Lower leg skin (tissue), 3 donors: ENCODE measurements at regions not wholly inside any gene's neighbourhood (a gene's known extent, or its start where the extent isn't known, plus 50 kb on each side); places are given as distances from the start of the nearest gene placed in this dataset.

Experiments used
- POLR2A ChIP-seq, 2 donors: fragments of 450-650 bp; IDR thresholded peaks; one replicate each; pipeline ENCODE4 v1.6.1; 2016 to 2017; ENCODE audit warnings: antibody characterized with exemption in 2 of 2, mild to moderate bottlenecking in 1 of 2, moderate library complexity in 1 of 2
- TF ChIP-seq, protein P1 (sequence below), 3 donors: fragments of 450-650 bp; IDR thresholded peaks; one replicate each; pipeline ENCODE4 v1.5.1; 2016; ENCODE audit warnings: antibody characterized with exemption in 3 of 3, mild to moderate bottlenecking in 3 of 3, moderate library complexity in 2 of 3

DNA sequence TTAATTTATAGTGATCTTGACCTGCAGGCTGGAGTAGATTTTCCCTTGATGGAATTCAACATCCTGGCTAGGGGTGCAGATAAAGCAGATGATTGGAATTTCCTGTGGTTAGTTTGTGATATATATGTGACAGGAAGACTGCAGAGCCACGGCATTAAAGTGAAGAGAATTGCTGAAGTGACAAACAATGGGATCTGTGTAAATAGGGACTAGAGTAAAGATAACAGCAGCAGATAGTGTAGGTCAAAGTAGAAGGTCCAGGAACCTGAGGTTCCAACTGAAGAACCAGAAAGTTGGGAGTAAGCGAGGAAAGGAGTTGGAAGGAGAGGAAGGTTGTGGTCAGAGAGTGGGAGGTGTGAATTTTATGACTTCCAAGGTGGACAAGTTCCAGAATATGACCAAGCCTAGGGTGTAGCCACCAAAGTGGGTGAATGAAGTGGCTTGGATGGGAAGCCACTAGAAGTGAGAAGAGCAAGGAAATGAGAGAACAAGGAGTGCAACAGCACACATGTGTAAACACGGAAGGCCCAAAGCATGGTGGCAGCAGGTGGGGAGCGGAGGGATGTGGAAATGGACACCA is 325.0 kb downstream of the RAB28 start:
- TF ChIP-seq, protein P1, sequence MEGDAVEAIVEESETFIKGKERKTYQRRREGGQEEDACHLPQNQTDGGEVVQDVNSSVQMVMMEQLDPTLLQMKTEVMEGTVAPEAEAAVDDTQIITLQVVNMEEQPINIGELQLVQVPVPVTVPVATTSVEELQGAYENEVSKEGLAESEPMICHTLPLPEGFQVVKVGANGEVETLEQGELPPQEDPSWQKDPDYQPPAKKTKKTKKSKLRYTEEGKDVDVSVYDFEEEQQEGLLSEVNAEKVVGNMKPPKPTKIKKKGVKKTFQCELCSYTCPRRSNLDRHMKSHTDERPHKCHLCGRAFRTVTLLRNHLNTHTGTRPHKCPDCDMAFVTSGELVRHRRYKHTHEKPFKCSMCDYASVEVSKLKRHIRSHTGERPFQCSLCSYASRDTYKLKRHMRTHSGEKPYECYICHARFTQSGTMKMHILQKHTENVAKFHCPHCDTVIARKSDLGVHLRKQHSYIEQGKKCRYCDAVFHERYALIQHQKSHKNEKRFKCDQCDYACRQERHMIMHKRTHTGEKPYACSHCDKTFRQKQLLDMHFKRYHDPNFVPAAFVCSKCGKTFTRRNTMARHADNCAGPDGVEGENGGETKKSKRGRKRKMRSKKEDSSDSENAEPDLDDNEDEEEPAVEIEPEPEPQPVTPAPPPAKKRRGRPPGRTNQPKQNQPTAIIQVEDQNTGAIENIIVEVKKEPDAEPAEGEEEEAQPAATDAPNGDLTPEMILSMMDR (IDR thresholded peaks at IDR 0.05): no peak
- TF ChIP-seq POLR2A (IDR thresholded peaks at IDR 0.05): no peak
